NCI-H82 treated with DMSO at 0.1 percent for 48 hours (cell line): ENCODE measurements at regions not wholly inside any gene's neighbourhood (a gene's known extent, or its start where the extent isn't known, plus 50 kb on each side); places are given as distances from the start of the nearest gene placed in this dataset.

Source experiments
- DNase-seq: peaks from one replicate; lab custom pipeline; 2025; ENCODE audit not compliant: unreplicated experiment; lab: John Stamatoyannopoulos, UW

- DNase-seq = no peak
These were observed 448.9 kb upstream of the ADGRL2 start for GRCh38 chr1:81351864-81352263.

GRCh38 chr1:81349194-81349965 lies 451.4 kb upstream of the ADGRL2 start:
- DNase-seq = no peak

- DNase-seq = no peak
These were observed 455.6 kb upstream of the ADGRL2 start for GRCh38 chr1:81345110-81345509.

GRCh38 chr1:81340239-81340638 lies 460.5 kb upstream of the ADGRL2 start:
- no peak for DNase-seq

- no peak for DNase-seq
These were observed 463.5 kb upstream of the ADGRL2 start for GRCh38 chr1:81337226-81337625.

DNA sequence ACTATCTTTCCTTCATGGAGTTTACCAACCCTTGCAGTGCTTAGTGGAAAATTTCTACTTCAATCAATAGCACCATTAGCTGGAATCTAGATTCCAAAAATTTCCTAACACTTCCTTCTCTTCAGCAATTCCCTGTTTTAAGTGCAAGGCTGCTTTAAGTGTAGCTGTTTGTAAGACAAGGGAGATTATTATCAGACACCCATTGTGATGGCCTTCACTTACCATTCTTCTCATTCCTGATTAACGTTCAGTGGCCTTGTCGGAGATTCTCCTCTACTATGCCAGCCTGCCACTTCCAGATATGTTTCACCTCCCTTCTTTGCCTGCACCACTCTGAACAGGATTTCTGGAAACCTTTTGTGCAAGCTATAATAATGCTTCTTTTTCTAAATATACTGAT lies 464.9 kb upstream of the ADGRL2 start:
- DNase-seq = no peak

DNA sequence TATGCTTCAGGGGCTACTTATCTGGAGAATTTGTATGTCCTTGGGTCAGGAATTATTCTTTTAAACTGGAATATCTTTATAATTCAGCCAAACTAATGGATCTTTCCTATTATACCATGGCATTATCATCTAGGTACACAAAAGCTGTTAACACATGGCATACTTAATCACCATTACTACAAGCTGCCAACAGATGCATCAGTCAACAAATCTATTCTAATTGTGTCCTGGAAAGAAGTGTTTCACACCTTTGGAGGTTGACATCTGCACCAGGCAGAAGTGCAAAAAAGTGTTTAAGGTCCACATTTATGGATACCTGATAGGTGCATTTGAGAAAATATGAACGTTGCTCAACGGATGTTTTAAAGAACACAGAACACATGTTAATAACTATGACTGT lies 470.2 kb upstream of the ADGRL2 start:
- DNase-seq = no peak

- no peak for DNase-seq
These were observed 470.6 kb upstream of the ADGRL2 start for GRCh38 chr1:81330111-81330510.

DNA sequence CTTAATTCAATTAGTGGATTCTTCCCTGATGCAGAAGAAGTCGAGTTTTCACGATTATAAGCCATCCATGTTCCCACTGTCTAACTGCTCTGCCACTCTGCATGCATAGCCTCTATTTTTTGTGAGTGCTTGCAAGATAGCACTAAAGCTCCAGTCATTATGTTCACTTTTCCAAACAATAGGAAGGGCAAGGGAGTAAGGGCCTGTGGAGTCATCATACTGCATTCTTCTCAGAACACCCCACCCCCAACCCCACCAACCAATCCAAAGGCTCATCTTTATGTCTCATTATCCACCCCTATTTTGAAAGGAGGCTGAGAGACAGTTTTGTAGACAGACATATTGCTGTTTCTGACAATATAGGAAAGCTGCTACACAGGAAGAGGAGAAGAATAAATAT lies 471.7 kb upstream of the ADGRL2 start:
- peak; percentile 20 for DNase-seq

GRCh38 chr1:81327743-81328142 lies 473.0 kb upstream of the ADGRL2 start:
- DNase-seq = no peak

DNA sequence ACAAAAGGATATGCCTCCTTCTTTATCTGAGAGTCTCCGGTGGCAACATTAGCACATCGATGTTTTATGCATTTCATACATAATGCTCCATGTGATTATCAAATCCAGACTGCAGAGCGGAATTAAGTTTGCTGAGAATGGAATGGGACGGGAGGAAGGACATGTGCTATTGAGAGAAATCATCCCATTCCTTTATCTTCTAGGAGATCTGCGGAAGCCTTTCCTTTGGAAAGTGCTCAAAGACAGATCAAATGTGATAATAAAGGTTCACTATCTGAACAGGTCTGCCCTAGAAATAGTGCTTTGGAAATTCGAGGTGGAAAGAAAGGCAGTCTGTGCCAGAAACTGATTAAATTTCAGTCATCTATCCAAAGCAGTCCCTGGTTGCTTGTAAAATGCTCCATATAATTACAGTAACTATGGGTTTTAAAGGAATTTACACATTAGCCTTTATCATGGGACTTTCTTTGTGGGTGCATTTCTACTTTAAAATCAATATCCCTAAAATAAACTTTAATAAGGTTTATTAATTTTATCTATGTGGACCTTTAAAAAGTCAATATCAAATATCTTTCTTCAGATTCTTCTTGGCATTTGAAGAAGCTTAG lies 473.5 kb upstream of the ADGRL2 start:
- no peak for DNase-seq

DNA sequence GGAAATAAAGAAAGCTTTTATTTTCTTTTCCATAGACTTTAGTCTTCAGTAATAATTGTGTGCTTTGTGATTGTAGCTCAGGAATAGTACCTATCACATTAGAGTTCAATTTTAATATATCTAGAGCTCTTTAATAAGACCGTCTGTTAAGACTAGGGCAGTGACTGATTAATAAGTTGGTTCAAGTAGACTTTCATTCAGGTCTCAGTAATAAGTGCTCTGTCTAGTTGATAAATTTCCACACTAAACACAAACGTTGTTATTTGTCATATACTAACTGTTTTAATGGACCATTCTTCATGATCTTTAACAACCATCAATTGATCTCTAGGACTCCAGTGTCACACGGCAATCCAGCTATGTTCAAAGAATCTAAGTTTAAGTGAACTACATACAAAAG lies 474.5 kb upstream of the ADGRL2 start:
- no peak for DNase-seq

GRCh38 chr1:81325397-81325796 lies 475.3 kb upstream of the ADGRL2 start:
- DNase-seq = no peak

DNA sequence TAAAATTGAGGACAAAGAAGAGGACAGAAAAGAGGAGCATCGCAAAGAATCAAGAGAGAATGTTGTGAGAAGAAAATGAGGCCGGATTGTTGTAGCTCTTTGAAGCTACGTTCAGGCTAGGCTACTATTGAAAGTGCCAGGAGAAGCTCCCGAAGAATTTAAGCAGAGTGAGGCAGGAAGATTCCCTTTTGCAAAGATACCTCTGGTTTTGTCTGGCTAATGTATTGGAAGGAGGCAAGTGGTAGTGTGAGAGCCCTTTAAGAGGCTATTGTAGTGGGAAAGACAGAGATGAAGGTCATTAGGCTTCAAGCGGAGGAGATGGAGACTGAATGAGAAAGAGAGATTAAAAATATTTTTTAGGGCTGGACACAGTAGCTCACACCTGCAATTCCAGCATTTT lies 476.9 kb upstream of the ADGRL2 start:
- DNase-seq = no peak

DNA sequence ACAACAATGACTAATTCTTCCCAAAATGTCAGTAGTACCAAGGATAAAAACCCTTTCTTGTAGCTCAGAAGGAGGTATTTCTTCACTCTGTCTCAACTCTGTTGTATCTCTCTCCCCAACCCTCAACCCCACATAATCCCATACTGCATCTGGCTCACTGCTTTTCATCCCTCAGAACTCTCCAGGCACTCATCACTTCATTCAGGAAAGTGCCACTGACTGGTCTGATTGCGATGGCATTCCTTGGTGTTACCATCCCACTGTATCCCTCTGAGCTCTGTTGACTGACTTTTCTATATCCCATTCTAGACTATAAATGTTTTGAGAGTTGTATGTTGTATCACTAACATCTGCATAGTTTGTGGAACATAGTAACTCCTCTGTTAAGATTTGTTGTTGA lies 483.5 kb upstream of the ADGRL2 start:
- no peak for DNase-seq

DNA sequence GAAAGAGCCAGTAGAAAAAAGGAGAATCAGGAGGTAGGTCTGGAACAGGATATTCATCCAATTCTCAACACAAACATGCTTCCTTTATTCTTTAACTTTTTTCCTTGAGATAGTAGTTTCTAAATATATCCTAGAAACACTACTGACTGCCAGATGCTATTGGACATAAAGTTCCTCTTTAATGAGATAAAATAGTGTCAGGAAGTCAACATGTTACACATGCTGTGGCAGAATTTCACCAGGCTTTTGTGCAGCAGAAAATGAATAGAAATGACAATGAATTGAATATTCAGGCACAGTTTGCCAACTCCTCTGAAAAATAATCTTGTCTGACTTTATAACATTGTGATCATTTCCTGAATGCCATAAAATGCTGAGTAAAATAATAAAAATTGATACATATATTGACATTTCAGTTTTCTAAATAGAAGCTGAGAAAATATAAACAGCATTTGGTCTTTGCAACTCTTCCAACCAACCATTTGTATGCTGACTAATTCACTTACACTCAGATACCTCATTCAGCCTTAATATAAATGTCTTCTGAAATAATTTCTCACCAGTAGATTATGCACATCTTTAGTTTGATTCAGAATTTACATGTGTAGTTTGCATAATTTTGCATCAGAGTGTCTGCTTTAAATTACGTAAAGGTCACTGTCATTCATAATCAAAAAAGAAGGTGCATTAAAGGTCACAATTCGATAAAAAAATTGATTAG lies 486.1 kb upstream of the ADGRL2 start:
- DNase-seq = peak; percentile 85

GRCh38 chr1:81313289-81313688 lies 487.4 kb upstream of the ADGRL2 start:
- DNase-seq = no peak

DNA sequence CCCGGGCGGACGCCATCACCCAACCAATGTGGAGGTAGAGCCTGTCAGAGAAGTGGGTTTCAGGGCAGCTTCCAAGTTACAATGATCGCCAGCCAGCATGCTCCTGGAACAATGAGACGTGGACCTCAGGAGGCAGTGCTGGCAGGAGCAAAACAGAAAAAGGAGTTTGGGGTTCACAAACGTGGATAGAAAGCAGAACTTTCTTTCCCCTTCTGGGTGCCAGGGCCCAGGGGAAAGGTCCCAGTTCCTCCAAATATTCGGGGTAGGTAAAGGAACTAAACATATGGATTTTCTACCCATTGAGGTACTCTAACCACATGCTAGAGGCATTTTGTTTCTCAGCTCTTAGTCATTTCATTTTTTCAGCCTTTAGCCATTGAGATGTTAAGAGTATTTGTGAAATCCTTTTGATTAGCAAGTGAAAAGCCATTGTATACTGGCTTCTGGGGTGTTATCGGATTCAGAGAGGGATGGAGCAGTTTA lies 488.4 kb upstream of the ADGRL2 start:
- no peak for DNase-seq

GRCh38 chr1:81310250-81310649 lies 490.5 kb upstream of the ADGRL2 start:
- DNase-seq = no peak

- no peak for DNase-seq
These were observed 492.5 kb upstream of the ADGRL2 start for GRCh38 chr1:81308191-81308590.

DNA sequence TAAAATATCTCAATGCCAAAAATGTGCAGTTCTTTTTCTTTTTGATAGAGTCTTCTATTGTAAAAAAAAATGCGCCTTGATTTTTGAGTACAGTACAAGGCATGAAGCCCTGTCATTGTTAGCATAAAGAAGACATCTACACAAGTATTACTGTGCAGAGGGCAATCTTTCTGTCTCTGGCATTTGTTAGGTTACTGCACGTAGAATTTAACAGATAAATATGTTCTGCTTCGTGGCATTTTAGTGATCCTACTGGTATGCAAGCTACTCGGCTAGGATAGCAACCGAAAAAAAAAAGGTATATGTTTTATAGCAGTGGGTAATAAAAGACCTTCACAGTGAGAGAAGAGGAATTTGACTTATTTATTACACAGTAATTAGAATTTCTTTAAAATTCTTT lies 492.9 kb upstream of the ADGRL2 start:
- DNase-seq = no peak

DNA sequence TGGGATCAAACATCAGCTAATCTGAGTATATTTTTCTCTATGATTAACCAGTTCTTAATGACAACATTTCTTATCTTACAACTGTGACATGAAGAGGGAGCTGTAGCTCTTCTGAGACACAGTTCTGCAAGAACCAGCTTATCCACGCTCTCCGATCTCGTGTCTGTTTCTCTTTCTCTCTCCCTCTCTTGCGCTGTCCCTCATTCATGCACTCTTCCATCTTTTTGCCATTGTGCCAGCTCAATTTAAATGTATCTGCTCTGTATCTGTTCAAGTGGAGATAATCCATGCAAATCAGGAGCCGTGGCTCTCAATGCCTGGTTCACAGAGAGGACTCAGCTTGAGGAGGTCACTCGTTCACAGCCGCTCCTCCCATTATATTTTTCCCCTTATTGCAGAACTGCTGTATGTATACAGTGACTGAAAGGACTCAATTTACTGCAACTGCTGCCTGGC lies 494.7 kb upstream of the ADGRL2 start:
- DNase-seq = peak; percentile 78
